ENCODE measurements at regions not wholly inside any gene's neighbourhood (a gene's known extent, or its start where the extent isn't known, plus 50 kb on each side); places are given as distances from the start of the nearest gene placed in this dataset.

- TF ChIP-seq YY1 (IDR thresholded peaks at IDR 0.05; ENCODE audit: extremely low read depth, insufficient replicate concordance, low read depth, low read length) = no peak
- no peak for TF ChIP-seq SIN3A (IDR thresholded peaks at IDR 0.05; ENCODE audit: low read depth)
- TF ChIP-seq CTCF (IDR thresholded peaks at IDR 0.05 in 2 of 3, conservative IDR thresholded peaks at IDR 0.05 in 1 of 3; ENCODE audit: borderline replicate concordance in 1 of 3, insufficient read depth in 1 of 3, low read depth in 2 of 3, low read length in 2 of 3) = no peak
- TF ChIP-seq SRF (IDR thresholded peaks at IDR 0.05; ENCODE audit: low read depth) = no peak
- TF ChIP-seq POLR2AphosphoS5 (IDR thresholded peaks at IDR 0.05; ENCODE audit: low read depth, low read length) = no peak
- no peak for TF ChIP-seq ZBTB33 (IDR thresholded peaks at IDR 0.05; ENCODE audit: extremely low read depth, insufficient replicate concordance, low read length)
- TF ChIP-seq, protein P1, sequence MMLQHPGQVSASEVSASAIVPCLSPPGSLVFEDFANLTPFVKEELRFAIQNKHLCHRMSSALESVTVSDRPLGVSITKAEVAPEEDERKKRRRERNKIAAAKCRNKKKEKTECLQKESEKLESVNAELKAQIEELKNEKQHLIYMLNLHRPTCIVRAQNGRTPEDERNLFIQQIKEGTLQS (IDR thresholded peaks at IDR 0.05) = no peak
- TF ChIP-seq POLR2A (IDR thresholded peaks at IDR 0.05; ENCODE audit: borderline replicate concordance, extremely low read depth, insufficient read depth, insufficient read length) = no peak
- no peak for TF ChIP-seq TCF7L2 (IDR thresholded peaks at IDR 0.05; ENCODE audit: borderline replicate concordance, extremely low read depth, insufficient read depth, insufficient read length)
- no peak for TF ChIP-seq EZH2 (IDR thresholded peaks at IDR 0.05)
- no peak for TF ChIP-seq EZH2phosphoT487 (IDR thresholded peaks at IDR 0.05; ENCODE audit: borderline replicate concordance)
Observed at GRCh38 chr13:80249516-80250212, 91.3 kb downstream of the SPRY2 start.
